Retina (tissue), 1 donor: ENCODE measurements at regions not wholly inside any gene's neighbourhood (a gene's known extent, or its start where the extent isn't known, plus 50 kb on each side); places are given as distances from the start of the nearest gene placed in this dataset.

Experiments
- DNase-seq: peaks from one replicate; pipeline ENCODE4 v3.0.0-alpha.2; 2016

GRCh38 chr17:72212041-72212440 is 91.2 kb downstream of the SOX9 start:
- DNase-seq: no peak

GRCh38 chr17:72215490-72215889 is 94.7 kb downstream of the SOX9 start:
- DNase-seq: no peak

GRCh38 chr17:72215928-72216327 is 95.1 kb downstream of the SOX9 start:
- no peak for DNase-seq

- peak; percentile 93 for DNase-seq
Observed at GRCh38 chr17:72219137-72219823, 98.5 kb downstream of the SOX9 start.

- DNase-seq: peak; percentile 80
Observed at GRCh38 chr17:72219824-72220493, 99.1 kb downstream of the SOX9 start.

GRCh38 chr17:72222661-72223380 is 102.0 kb downstream of the SOX9 start:
- DNase-seq: no peak

- DNase-seq: no peak
Observed at GRCh38 chr17:72223866-72224291, 103.1 kb downstream of the SOX9 start.

- DNase-seq: no peak
Observed at GRCh38 chr17:72226322-72226721, 105.5 kb downstream of the SOX9 start.

GRCh38 chr17:72233986-72234385 is 113.2 kb downstream of the SOX9 start:
- no peak for DNase-seq

- DNase-seq: no peak
Observed at GRCh38 chr17:72234985-72235384, 114.2 kb downstream of the SOX9 start.

- peak; percentile 39 for DNase-seq
Observed at GRCh38 chr17:72236980-72237633, 116.3 kb downstream of the SOX9 start.

- peak; percentile 51 for DNase-seq
Observed at GRCh38 chr17:72238157-72238673, 117.4 kb downstream of the SOX9 start.

- DNase-seq: no peak
Observed at GRCh38 chr17:72239548-72239947, 118.7 kb downstream of the SOX9 start.

GRCh38 chr17:72240333-72240732 is 119.5 kb downstream of the SOX9 start:
- no peak for DNase-seq

- no peak for DNase-seq
Observed at GRCh38 chr17:72244494-72244893, 123.7 kb downstream of the SOX9 start.

- no peak for DNase-seq
Observed at GRCh38 chr17:72244956-72245355, 124.1 kb downstream of the SOX9 start.

- no peak for DNase-seq
Observed at GRCh38 chr17:72249441-72249840, 128.6 kb downstream of the SOX9 start.

- DNase-seq: no peak
Observed at GRCh38 chr17:72250206-72250605, 129.4 kb downstream of the SOX9 start.

GRCh38 chr17:72253597-72253996 is 132.8 kb downstream of the SOX9 start:
- no peak for DNase-seq

GRCh38 chr17:72254808-72255449 is 134.1 kb downstream of the SOX9 start:
- DNase-seq: no peak

- no peak for DNase-seq
Observed at GRCh38 chr17:72255481-72255880, 134.7 kb downstream of the SOX9 start.

GRCh38 chr17:72258711-72259110 is 137.9 kb downstream of the SOX9 start:
- no peak for DNase-seq

- no peak for DNase-seq
Observed at GRCh38 chr17:72259922-72260321, 139.1 kb downstream of the SOX9 start.
